Activated T-helper 2 cell treated with anti-CD3 and anti-CD28 coated beads, Interferon-gamma antibody, Interleukin-2, Interleukin-4, amounts not matched to agents 10 μg/mL and 5 μg/mL and 100 μg/mL, durations not matched to agents 14 hours and 24 hours and 36 hours (primary cell): ENCODE measurements at regions not wholly inside any gene's neighbourhood (a gene's known extent, or its start where the extent isn't known, plus 50 kb on each side); places are given as distances from the start of the nearest gene placed in this dataset.

Experiments
- DNase-seq: peaks from one replicate; pipeline ENCODE4 v3.0.0; 2021; ENCODE audit warnings: low spot score
- H3K27ac Mint-ChIP-seq: one replicate; pipeline ENCODE4 v1.8.0; 2021; ENCODE audit warnings: mixed read lengths
- H3K27me3 Mint-ChIP-seq: one replicate; pipeline ENCODE4 v1.8.0; 2021; ENCODE audit warnings: low read depth, mixed read lengths
- H3K36me3 Mint-ChIP-seq: one replicate; pipeline ENCODE4 v1.8.0; 2021; ENCODE audit warnings: low read depth, mixed read lengths
- H3K4me1 Mint-ChIP-seq: one replicate; pipeline ENCODE4 v1.8.0; 2021; ENCODE audit warnings: low read depth, mixed read lengths
- H3K4me3 Mint-ChIP-seq: one replicate; pipeline ENCODE4 v1.8.0; 2021; ENCODE audit warnings: low read depth, mild to moderate bottlenecking, moderate library complexity, mixed read lengths
- H3K9me3 Mint-ChIP-seq: one replicate; pipeline ENCODE4 v1.8.0; 2021; ENCODE audit warnings: mixed read lengths
- intact Hi-C: fragments of 100-400 bp; cut with micrococcal nuclease; formaldehyde crosslinking; loops from one replicate; pipeline ENCODE4 v1.15.1; 2023

DNA sequence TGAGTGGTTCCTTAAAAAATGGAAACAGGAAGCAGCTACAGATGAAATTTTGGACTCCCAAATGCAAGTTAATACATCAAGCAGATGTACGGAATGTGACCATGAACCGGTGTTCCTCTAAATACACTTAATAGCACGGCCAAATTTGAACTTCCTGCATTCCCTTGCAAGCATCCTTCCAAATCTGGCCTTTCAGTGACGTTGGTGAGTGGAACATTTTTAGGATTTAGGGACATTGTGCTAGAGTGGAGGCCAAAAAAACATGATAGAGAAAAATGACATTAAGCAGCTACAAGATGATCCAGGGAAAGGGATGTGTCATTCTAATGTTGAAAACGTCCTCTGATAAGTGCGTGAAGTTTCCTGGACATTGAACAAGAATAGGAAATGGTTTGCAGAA lies 62.1 kb downstream of the CTAGE1 start:
- Mint-ChIP-seq H3K9me3 (no peaks in the 10 kb centered on the region), H3K4me3 (no peak overlapping the region), H3K36me3 (no peaks in the 10 kb centered on the region), H3K27ac (no peak overlapping the region), H3K4me1 (no peaks in the 10 kb centered on the region), H3K27me3 (peaks cover under 1% of the 10 kb centered on the region)
- DNase-seq: no peak
- intact Hi-C loops: no loop called here

DNA sequence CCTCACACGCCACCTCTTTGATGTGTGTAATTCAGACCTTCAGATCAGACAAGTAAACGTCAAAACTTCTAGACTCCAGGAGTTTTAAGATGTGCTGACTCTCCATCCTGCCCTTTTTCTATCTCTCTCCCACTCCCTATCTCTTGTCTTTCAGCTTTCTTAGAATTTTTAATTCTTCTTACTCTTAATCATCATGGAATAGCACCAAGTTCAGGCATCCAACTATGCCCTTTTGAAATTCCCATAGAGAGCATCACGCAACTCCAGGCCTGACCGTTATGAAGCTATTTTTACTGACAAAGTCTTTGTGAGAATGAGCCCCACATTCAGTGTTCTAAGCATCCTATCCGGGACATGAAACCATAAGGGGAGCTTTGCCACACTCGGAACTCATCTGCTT lies 62.6 kb downstream of the CTAGE1 start:
- intact Hi-C loops: no loop called here
- Mint-ChIP-seq H3K27ac (no peak overlapping the region), H3K36me3 (no peaks in the 10 kb centered on the region), H3K9me3 (no peaks in the 10 kb centered on the region), H3K4me3 (no peak overlapping the region), H3K27me3 (peaks cover 4% of the 10 kb centered on the region), H3K4me1 (no peaks in the 10 kb centered on the region)
- no peak for DNase-seq

DNA sequence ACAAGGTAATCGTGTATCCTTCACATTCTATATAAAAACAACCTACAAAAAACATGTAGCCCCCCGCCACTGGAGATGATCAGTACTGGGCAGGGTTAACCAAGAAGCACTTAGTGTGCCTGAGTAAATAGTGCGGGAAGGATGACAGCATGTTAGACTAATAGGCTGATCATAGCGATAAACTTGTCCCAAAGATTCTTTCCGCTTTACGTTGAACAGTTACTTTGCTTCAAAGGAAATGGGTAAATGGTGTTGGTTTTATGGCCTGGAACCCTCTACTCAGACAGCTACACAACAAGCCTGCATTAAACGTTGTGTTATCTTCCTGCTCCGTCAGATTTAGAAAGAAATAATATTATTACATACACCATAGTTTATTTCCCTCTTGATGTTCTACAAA lies 67.7 kb downstream of the CTAGE1 start:
- DNase-seq: no peak
- Mint-ChIP-seq H3K27ac (no peak overlapping the region), H3K36me3 (no peaks in the 10 kb centered on the region), H3K9me3 (no peaks in the 10 kb centered on the region), H3K4me3 (no peak overlapping the region), H3K4me1 (no peaks in the 10 kb centered on the region), H3K27me3 (peaks cover 43% of the 10 kb centered on the region)
- intact Hi-C loops: loop anchor here (2.0 kb wide), 1 partner anchor 179 kb away; no protein-coding TSS in a partner anchor

DNA sequence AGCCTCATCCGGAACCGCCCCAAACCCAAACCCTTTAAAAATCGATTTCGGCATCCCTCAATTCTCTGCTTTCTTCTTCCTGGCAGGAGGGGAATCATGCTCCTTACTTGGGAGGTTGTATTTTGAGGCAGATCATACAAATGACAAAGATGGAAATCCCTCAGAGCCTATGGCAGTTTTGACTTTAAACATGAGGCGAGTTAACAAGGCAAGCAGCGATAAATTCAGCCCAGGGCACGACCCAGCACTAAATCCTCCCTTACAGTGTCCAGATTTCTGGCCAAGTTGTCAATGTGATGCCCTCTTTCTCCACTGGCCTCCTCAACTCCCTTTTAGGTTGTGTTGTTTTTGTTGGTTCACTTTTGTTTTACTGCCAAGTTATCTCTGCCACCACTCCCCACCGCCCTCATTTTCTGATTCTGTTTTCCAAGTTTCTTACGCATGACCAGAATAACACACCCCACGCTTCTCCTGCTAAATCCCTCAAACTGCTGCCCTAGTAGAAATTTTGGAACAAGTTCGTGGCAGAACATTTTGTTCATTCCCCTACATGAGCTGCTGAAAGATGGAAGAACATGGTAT lies 68.3 kb downstream of the CTAGE1 start:
- H3K4me3 Mint-ChIP-seq: no peak overlapping the region
- H3K4me1 Mint-ChIP-seq: no peaks in the 10 kb centered on the region
- no peak overlapping the region for H3K27ac Mint-ChIP-seq
- intact Hi-C loops: loop anchor here (2.0 kb wide), 1 partner anchor 179 kb away; no protein-coding TSS in a partner anchor
- H3K36me3 Mint-ChIP-seq: no peaks in the 10 kb centered on the region
- DNase-seq: no peak
- peaks cover 43% of the 10 kb centered on the region for H3K27me3 Mint-ChIP-seq
- no peaks in the 10 kb centered on the region for H3K9me3 Mint-ChIP-seq

DNA sequence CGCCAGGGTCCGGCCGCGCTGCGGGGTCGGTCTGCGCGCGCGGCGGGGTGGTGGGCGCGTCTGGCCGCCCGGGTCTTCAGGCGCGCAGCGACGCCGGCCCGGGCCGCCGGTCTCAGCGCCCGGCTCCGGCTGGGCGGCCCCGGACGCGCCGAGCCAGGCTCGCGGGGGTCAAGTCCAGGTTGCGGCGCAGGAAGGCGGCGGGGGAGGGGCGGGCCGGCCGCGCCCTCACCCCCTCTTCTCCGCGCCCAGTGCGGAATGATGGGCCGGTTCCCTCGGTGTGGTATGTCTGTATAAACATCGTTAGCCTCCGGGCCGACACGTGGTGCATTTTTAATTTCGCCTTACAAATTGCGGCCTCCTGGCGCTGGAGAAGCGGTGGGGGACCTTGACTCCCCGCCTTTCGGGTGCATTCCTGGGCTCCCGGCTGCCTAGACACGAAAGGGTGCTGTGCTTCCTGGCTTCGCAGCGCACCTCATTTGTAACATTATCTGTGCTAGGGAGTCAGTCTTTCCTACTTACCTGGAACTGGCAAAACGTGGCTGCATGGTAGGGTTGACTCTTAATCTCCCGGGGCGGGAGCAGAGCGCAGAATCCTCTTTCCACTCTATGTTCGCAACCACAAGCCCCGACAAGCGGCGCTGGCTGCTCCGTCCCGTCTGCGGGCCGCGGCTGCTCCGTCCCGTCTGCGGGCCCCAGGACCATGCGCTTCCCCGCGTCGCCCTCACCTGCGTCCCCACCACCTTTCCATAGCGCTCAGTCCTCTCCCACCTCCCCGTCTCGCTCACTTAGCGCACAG lies 69.0 kb downstream of the CTAGE1 start:
- Mint-ChIP-seq H3K4me1 (no peaks in the 10 kb centered on the region), H3K4me3 (no peak overlapping the region), H3K9me3 (no peaks in the 10 kb centered on the region), H3K27ac (no peak overlapping the region), H3K36me3 (no peaks in the 10 kb centered on the region), H3K27me3 (peaks cover 43% of the 10 kb centered on the region)
- no peak for DNase-seq
- intact Hi-C loops: loop anchor here (2.0 kb wide), 1 partner anchor 178 kb away; no protein-coding TSS in a partner anchor

DNA sequence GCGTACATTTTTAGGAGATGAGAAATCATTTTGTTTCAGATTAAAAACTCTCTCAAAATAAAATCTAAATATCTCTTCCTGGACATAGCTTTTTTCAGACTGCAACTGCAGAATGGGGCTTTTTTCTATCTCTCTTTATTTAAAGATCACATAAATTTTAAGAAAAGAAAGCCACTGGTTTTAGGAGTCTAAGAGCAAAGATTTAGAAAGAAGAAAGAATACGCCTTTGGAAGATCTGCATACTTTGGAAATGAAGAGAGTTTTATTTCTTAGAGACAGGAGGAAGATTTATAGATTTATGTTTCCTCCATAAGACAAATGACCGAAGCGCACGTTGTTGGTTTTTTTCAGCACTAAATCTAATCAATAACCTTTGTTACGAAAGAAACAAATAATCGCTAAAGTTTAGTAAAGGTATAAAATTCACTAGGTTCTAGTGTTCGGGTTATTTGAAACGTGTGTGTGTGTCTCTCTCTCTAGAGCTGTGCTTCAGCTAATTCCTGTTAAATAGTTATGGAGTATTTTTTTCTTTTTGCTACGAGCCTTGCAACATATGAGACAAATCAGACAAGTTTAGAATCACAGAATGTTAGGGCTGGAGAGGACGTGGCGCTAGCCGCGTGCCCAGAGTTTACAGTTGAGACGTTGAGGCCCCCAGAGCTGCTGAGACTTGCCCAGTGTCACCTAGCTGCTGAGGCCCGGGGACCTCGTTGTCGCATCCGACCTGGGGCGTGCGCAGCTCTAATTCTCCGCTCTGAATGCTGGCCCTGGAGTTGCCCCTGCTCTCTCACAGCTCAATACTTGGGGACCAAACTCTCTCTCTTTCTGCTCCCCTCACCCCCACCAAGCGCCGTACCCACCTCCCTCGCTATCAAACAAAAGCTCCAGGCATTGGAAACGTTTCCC lies 69.9 kb downstream of the CTAGE1 start:
- Mint-ChIP-seq H3K4me1 (no peaks in the 10 kb centered on the region), H3K27me3 (peaks cover 43% of the 10 kb centered on the region), H3K36me3 (no peaks in the 10 kb centered on the region), H3K9me3 (no peaks in the 10 kb centered on the region), H3K4me3 (no peak overlapping the region), H3K27ac (no peak overlapping the region)
- no peak for DNase-seq
- intact Hi-C loops: loop anchor here (2.0 kb wide), 1 partner anchor 177 kb away; no protein-coding TSS in a partner anchor

DNA sequence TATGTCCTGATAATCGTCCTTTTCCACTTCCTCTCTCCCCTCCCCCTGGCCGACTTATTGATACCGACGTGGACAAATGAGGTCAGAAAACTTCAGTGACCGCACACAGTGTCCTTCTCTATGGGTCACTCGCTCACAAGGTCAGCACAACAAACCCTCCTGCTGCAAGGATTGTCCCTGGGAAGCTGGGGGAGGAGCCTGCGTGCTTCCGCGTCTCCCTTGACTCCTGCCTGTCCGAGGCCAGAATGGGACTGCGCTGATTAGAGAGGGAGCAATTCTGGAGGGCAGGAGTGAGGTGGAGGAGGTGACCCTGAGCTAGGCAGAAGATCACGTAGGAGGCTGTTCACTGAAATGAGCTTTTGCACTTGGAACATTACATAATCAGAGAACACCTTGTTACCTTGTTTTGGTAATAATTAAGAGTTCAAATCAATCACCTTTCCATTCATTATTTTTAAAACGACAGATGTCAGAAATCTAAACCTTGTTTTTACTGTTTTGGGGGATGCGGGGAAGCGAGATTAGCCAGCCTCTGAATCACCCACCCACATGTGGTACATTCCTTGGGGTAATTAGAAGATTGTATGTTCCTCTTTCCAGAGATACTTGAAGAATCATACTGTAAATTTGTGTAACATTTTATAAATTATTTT lies 70.6 kb downstream of the CTAGE1 start:
- Mint-ChIP-seq H3K9me3 (no peaks in the 10 kb centered on the region), H3K4me3 (no peak overlapping the region), H3K27ac (no peak overlapping the region), H3K36me3 (no peaks in the 10 kb centered on the region), H3K4me1 (no peaks in the 10 kb centered on the region), H3K27me3 (peaks cover 43% of the 10 kb centered on the region)
- intact Hi-C loops: no loop called here
- DNase-seq: no peak

DNA sequence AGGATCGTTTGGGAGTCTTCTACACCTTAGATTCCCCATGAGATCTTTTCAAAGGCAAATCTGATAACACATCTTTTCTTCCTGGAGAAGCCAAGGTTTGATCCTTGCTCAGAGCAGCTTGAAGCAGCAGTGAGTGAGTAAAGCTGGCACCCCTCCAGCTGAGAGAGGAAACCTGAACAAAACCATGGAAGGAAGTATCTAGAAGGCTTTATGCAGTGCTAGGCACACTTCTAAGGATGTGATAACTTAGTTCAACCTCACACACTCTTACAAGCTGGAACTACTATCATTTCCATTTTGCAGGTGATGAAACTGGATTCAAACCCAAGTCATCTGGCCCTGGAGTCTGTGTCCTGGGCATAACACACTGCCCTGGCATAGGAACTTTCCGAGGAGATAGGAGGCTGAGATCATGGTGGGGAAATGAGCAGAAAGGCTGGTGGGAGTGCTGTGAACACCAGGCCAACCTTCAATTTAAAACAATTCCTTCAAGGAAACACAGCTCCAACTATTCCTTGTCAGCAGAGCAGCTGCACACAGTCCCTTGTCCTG lies 71.2 kb downstream of the CTAGE1 start:
- Mint-ChIP-seq H3K4me3 (no peak overlapping the region), H3K9me3 (no peaks in the 10 kb centered on the region), H3K4me1 (no peaks in the 10 kb centered on the region), H3K27ac (no peak overlapping the region), H3K36me3 (no peaks in the 10 kb centered on the region), H3K27me3 (peaks cover 43% of the 10 kb centered on the region)
- intact Hi-C loops: no loop called here
- DNase-seq: no peak

DNA sequence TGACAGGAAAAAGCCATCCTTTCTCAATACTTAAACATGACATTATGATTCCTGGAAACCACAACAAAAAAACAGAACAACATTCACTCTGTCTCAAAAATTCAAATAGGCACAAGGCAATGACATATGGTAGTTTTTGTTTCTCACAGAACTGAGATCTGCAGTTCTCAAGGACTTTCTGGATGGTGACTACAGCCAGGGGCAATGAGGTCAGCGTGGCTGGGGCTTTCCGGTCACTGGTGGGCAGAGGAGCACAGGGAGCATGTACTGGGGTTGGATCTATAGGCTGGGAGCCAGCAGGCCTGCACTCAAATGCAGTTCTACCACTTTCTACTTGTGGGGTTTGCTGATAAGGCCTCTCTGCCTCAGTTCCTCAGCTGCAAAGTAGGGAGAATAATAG lies 72.0 kb downstream of the CTAGE1 start:
- Mint-ChIP-seq H3K27ac (no peak overlapping the region), H3K4me1 (no peaks in the 10 kb centered on the region), H3K27me3 (peaks cover 43% of the 10 kb centered on the region), H3K4me3 (no peak overlapping the region), H3K36me3 (no peaks in the 10 kb centered on the region), H3K9me3 (no peaks in the 10 kb centered on the region)
- intact Hi-C loops: no loop called here
- DNase-seq: no peak

DNA sequence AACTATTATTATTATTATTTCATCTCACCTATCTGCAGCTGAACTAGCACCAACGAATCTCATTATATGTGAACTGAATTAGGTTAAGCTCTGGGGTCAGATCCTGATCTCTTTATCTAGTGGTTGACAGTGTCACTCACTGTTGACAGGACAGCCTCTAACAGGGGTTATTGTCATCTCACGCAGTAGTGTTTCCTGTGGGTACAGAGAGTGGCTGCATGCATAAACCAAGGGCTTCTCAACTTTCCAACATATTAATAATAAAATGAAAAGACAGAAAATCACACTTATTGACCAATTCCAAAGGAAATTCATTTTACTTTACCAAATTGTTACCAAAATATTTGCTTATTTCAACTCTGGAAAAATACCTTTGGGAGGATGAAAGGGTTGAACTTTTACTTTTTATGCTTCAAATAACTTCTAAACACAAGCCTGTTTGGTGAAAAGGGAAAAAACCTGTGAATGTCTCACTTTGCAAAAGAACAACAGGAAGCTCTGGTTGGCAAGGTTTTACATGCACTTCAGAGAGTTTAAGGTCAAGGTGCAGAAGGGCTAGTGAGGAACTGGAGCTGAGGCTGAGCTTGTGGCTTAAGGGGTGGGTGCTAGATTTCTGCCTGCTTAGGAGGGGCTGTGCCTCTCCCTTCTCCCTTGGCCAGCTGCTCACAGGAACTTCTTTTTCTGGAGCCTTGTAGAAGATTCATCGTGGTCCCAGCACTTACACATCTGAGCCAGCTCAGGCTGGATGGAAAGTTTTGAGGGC lies 72.6 kb downstream of the CTAGE1 start:
- DNase-seq: no peak
- H3K9me3 Mint-ChIP-seq: no peaks in the 10 kb centered on the region
- no peak overlapping the region for H3K27ac Mint-ChIP-seq
- H3K4me3 Mint-ChIP-seq: no peak overlapping the region
- no peaks in the 10 kb centered on the region for H3K4me1 Mint-ChIP-seq
- H3K36me3 Mint-ChIP-seq: no peaks in the 10 kb centered on the region
- intact Hi-C loops: no loop called here
- peaks cover 39% of the 10 kb centered on the region for H3K27me3 Mint-ChIP-seq

DNA sequence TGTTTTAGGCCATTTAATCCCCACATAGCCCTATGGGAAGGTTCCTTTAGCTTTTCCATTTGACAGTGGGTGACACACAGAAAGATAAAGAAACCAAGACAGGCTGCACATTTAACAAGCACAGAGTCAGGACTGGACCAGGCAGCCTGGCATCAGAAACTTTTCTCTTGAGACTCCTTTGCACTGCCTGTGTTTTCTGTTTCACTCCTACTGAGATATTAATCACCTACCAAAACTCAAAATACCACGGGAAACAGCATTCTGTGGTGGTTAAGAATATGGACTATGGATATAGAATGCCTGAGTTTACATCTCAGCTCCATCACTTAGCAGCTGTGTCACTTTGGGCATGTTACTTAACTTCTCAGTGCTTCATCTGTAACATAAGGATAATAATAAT lies 73.3 kb downstream of the CTAGE1 start:
- H3K27ac Mint-ChIP-seq: no peak overlapping the region
- H3K4me3 Mint-ChIP-seq: no peak overlapping the region

DNA sequence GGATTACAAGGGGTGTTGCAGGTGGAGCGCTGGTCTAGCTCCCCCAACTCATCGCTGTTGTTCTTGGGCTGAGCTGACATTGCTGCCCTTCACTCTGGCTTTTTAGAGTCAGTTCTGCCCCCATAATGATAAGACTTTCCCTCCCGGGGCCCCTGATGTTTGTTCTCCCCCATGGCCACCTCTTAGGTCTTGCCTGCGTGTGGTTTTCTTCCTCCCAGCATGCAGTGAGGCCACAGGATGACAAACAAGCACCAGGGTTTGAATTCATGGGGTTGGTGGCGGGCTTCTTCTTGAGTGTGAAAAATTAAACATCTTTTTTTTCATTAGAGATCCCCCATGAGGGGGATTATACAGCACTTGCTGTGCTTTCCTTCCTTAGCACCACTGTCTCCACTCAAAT lies 74.1 kb downstream of the CTAGE1 start:
- no peaks in the 10 kb centered on the region for H3K4me1 Mint-ChIP-seq
- DNase-seq: no peak
- intact Hi-C loops: no loop called here
- H3K27me3 Mint-ChIP-seq: peaks cover 25% of the 10 kb centered on the region
- H3K27ac Mint-ChIP-seq: no peak overlapping the region
- H3K4me3 Mint-ChIP-seq: no peak overlapping the region
- no peaks in the 10 kb centered on the region for H3K9me3 Mint-ChIP-seq
- H3K36me3 Mint-ChIP-seq: no peaks in the 10 kb centered on the region

More for the DNA sequence above, 73.3 kb downstream of the CTAGE1 start:
- Mint-ChIP-seq H3K9me3 (no peaks in the 10 kb centered on the region), H3K4me1 (no peaks in the 10 kb centered on the region), H3K27me3 (peaks cover 32% of the 10 kb centered on the region), H3K36me3 (no peaks in the 10 kb centered on the region)
- intact Hi-C loops: no loop called here
- no peak for DNase-seq
